IMR-90 (cell line): ENCODE measurements at regions not wholly inside any gene's neighbourhood (a gene's known extent, or its start where the extent isn't known, plus 50 kb on each side); places are given as distances from the start of the nearest gene placed in this dataset.

ENCODE experiments used
- ATAC-seq: fragments of 200-7000 bp; cut with Tn5 transposase; 2 replicates; pipeline ENCODE4 v1.9.1; 2020; ENCODE audit warnings: low read depth, mild to moderate bottlenecking, moderate library complexity
- BruUV-seq: library from RNA; stranded (reverse); fragments of 400-500 nt; replicated peaks from 2 replicates; lab custom pipeline; 2021; lab: Mats Ljungman, UMichigan
- CTCF ChIA-PET: fragments of 300-600 bp; formaldehyde crosslinking; extraction: SDS; loops from one replicate; lab custom pipeline; 2021; ENCODE audit warnings: antibody characterized with exemption; lab: Yijun Ruan, JAX
- POLR2A ChIA-PET: fragments of 300-600 bp; sonication (Branson Sonifier 250); formaldehyde crosslinking; loops from one replicate; lab custom pipeline; 2022; ENCODE audit warnings: antibody characterized with exemption; ENCODE audit not compliant: unreplicated experiment; lab: Charles Lee
- DNase-seq: peaks from one replicate; pipeline ENCODE4 v3.0.0; 2013
- H2AFZ ChIP-seq: replicated peaks from 2 replicates; pipeline ENCODE3; 2013; ENCODE audit warnings: low read length, mild to moderate bottlenecking; ENCODE audit not compliant: poor library complexity
- H2AK5ac ChIP-seq: 2 replicates; pipeline ENCODE4 v1.6.1; 2013; ENCODE audit warnings: low read depth, low read length, inconsistent platforms
- H2AK9ac ChIP-seq: replicated peaks from 2 replicates; pipeline ENCODE3; 2013; ENCODE audit warnings: mild to moderate bottlenecking, low read depth, low read length, moderate library complexity; ENCODE audit not compliant: poor library complexity
- H2BK120ac ChIP-seq: 2 replicates; pipeline ENCODE4 v1.6.1; 2013; ENCODE audit warnings: low read depth, low read length, inconsistent platforms
- H2BK15ac ChIP-seq: 3 replicates; pipeline ENCODE4 v1.6.1; 2013; ENCODE audit warnings: low read depth, low read length, inconsistent platforms
- H2BK20ac ChIP-seq: 2 replicates; pipeline ENCODE4 v1.6.1; 2013; ENCODE audit warnings: low read depth, mild to moderate bottlenecking, inconsistent platforms, low read length, moderate library complexity
- H2BK5ac ChIP-seq: 2 replicates; pipeline ENCODE4 v1.6.1; 2013; ENCODE audit warnings: mild to moderate bottlenecking, low read depth, low read length, inconsistent platforms; ENCODE audit not compliant: poor library complexity, severe bottlenecking
- H3K14ac ChIP-seq: replicated peaks from 2 replicates; pipeline ENCODE4 v1.6.1; 2013; ENCODE audit warnings: low read depth, low read length, inconsistent platforms
- H3K18ac ChIP-seq: 2 replicates; pipeline ENCODE4 v1.6.1; 2013; ENCODE audit warnings: low read depth, low read length, control low read depth
- H3K23ac ChIP-seq: 2 replicates; pipeline ENCODE4 v1.6.1; 2013; ENCODE audit warnings: low read depth, low read length, inconsistent platforms
- H3K27ac ChIP-seq: 2 replicates; pipeline ENCODE4 v1.5.1; 2013; ENCODE audit warnings: mild to moderate bottlenecking, control low read depth, low read length; ENCODE audit not compliant: insufficient read depth
- H3K27me3 ChIP-seq: 2 replicates; pipeline ENCODE4 v1.6.1; 2013; ENCODE audit warnings: low read length; ENCODE audit not compliant: control insufficient read depth, insufficient read depth
- H3K36me3 ChIP-seq: 2 replicates; pipeline ENCODE4 v1.6.1; 2013; ENCODE audit warnings: low read length, mixed read lengths; ENCODE audit not compliant: control insufficient read depth, insufficient read depth
- H3K4ac ChIP-seq: 2 replicates; pipeline ENCODE4 v1.6.1; 2013; ENCODE audit warnings: low read depth, low read length, inconsistent platforms
- H3K4me1 ChIP-seq: 2 replicates; pipeline ENCODE4 v1.6.1; 2013; ENCODE audit warnings: low read length, mixed read lengths; ENCODE audit not compliant: control insufficient read depth, insufficient read depth
- H3K4me2 ChIP-seq: 2 replicates; pipeline ENCODE4 v1.6.1; 2013; ENCODE audit warnings: low read depth, mild to moderate bottlenecking, control low read depth, low read length, moderate library complexity
- H3K4me3 ChIP-seq: 2 replicates; pipeline ENCODE4 v1.5.1; 2013; ENCODE audit warnings: low read depth, mild to moderate bottlenecking, control low read depth, low read length, moderate library complexity; ENCODE audit not compliant: insufficient read depth
- H3K56ac ChIP-seq: 2 replicates; pipeline ENCODE4 v1.6.1; 2013; ENCODE audit warnings: low read length, inconsistent platforms; ENCODE audit not compliant: insufficient read depth; ENCODE audit errors: extremely low read depth
- H3K79me1 ChIP-seq, 2 experiments: 2 replicates each; pipeline ENCODE4 v1.6.1; 2013; ENCODE audit warnings: low read length in 2 of 2, inconsistent platforms in 1 of 2, low read depth in 1 of 2
- H3K9ac ChIP-seq: 2 replicates; pipeline ENCODE4 v1.6.1; 2013; ENCODE audit warnings: low read depth, low read length, control low read depth
- H3K9me1 ChIP-seq: 2 replicates; pipeline ENCODE4 v1.6.1; 2013; ENCODE audit warnings: low read length, inconsistent platforms; ENCODE audit not compliant: insufficient read depth
- H3K9me3 ChIP-seq: 2 replicates; pipeline ENCODE4 v1.6.1; 2013; ENCODE audit warnings: low read length; ENCODE audit not compliant: control insufficient read depth, insufficient read depth
- H4K20me1 ChIP-seq: 2 replicates; pipeline ENCODE4 v1.6.1; 2013; ENCODE audit warnings: low read length, inconsistent platforms; ENCODE audit not compliant: insufficient read depth
- H4K5ac ChIP-seq: 2 replicates; pipeline ENCODE4 v1.6.1; 2013; ENCODE audit warnings: mild to moderate bottlenecking, low read depth, low read length, control low read depth
- H4K8ac ChIP-seq, 2 experiments: 2 replicates each; pipeline ENCODE4 v1.6.1; 2013; ENCODE audit warnings: low read depth in 2 of 2, low read length in 2 of 2, control low read depth in 1 of 2, inconsistent platforms in 1 of 2
- H4K91ac ChIP-seq: 2 replicates; pipeline ENCODE4 v1.6.1; 2013; ENCODE audit warnings: low read depth, low read length, inconsistent platforms; ENCODE audit not compliant: insufficient read depth
- BHLHE40 ChIP-seq: fragments of 150-350 bp; IDR thresholded peaks from 2 replicates; pipeline ENCODE4 v1.6.1; 2016; ENCODE audit warnings: mild to moderate bottlenecking, low read depth, low read length
- CEBPB ChIP-seq: IDR thresholded peaks from 2 replicates; pipeline ENCODE4 v1.6.1; 2012; ENCODE audit warnings: low read depth, low read length, improper control_type of control experiment
- CHD1 ChIP-seq: IDR thresholded peaks from 2 replicates; pipeline ENCODE4 v1.6.1; 2012; ENCODE audit warnings: low read depth, low read length, improper control_type of control experiment
- CTCF ChIP-seq: conservative IDR thresholded peaks from 2 replicates; pipeline ENCODE4 v1.5.1; 2012; ENCODE audit warnings: mild to moderate bottlenecking, low read depth, low read length, improper control_type of control experiment
- ELK1 ChIP-seq: fragments of 150-350 bp; IDR thresholded peaks from 2 replicates; pipeline ENCODE4 v1.6.1; 2016; ENCODE audit warnings: low read depth, mild to moderate bottlenecking, low read length, moderate library complexity, borderline replicate concordance
- FOS ChIP-seq: fragments of 150-350 bp; IDR thresholded peaks from 2 replicates; pipeline ENCODE4 v1.6.1; 2016; ENCODE audit warnings: low read depth, low read length
- MAFK ChIP-seq: IDR thresholded peaks from 2 replicates; pipeline ENCODE4 v1.6.1; 2012; ENCODE audit warnings: low read depth, low read length, improper control_type of control experiment
- MAZ ChIP-seq: IDR thresholded peaks from 2 replicates; pipeline ENCODE4 v1.6.1; 2012; ENCODE audit warnings: low read depth, mild to moderate bottlenecking, low read length, improper control_type of control experiment, moderate library complexity, borderline replicate concordance
- MXI1 ChIP-seq: IDR thresholded peaks from 2 replicates; pipeline ENCODE4 v1.6.1; 2012; ENCODE audit warnings: low read depth, mild to moderate bottlenecking, low read length, moderate library complexity, borderline replicate concordance
- NFE2L2 ChIP-seq: fragments of 150-350 bp; IDR thresholded peaks from 2 replicates; pipeline ENCODE4 v1.6.1; 2016; ENCODE audit warnings: low read depth, mild to moderate bottlenecking, low read length
- POLR2A ChIP-seq: IDR thresholded peaks from 2 replicates; pipeline ENCODE4 v1.6.1; 2012; ENCODE audit warnings: mild to moderate bottlenecking, low read depth, low read length
- RAD21 ChIP-seq: IDR thresholded peaks from 2 replicates; pipeline ENCODE4 v1.6.1; 2012; ENCODE audit warnings: low read length, improper control_type of control experiment
- RCOR1 ChIP-seq: IDR thresholded peaks from 2 replicates; pipeline ENCODE4 v1.6.1; 2012; ENCODE audit warnings: mild to moderate bottlenecking, low read length, improper control_type of control experiment; ENCODE audit not compliant: insufficient replicate concordance
- RFX5 ChIP-seq: IDR thresholded peaks from 2 replicates; pipeline ENCODE4 v1.8.0; 2012; ENCODE audit warnings: low read depth, mild to moderate bottlenecking, low read length, moderate library complexity
- SMC3 ChIP-seq: fragments of 150-350 bp; IDR thresholded peaks from 2 replicates; pipeline ENCODE4 v1.6.1; 2016; ENCODE audit warnings: low read depth, mild to moderate bottlenecking, antibody characterized with exemption, low read length, moderate library complexity
- USF2 ChIP-seq: fragments of 150-350 bp; IDR thresholded peaks from 2 replicates; pipeline ENCODE4 v1.6.1; 2017; ENCODE audit warnings: mild to moderate bottlenecking, antibody characterized with exemption, low read length, low read depth
- WGBS, 2 experiments: methylation state at CpG; one replicate each; pipeline versions ENCODE4 v1.1.5 to v1.1.7; 2013; ENCODE audit warnings: missing lambda C conversion rate in 2 of 2; ENCODE audit not compliant: insufficient read length in 1 of 2; ENCODE audit errors: extremely low coverage in 2 of 2; 5-methylcytosine and 5-hydroxymethylcytosine counted together
- dilution Hi-C: fragments of 300-500 bp; cut with HindIII; formaldehyde crosslinking; loops from one replicate; pipeline ENCODE4 v1.14.3; 2018; ENCODE audit warnings: low sequenced_read_pairs; ENCODE audit not compliant: unreplicated experiment
- in situ Hi-C: fragments of 300-500 bp; cut with MboI; formaldehyde crosslinking; loops from 3 replicates; pipeline ENCODE4 v1.14.3; 2019; ENCODE audit warnings: low sequenced_read_pairs, inconsistent platforms, mixed read lengths
- intact Hi-C: fragments of 100-400 bp; cut with micrococcal nuclease; formaldehyde crosslinking; loops from 2 replicates; pipeline ENCODE4 v1.10.0; 2022

GRCh38 chr11:39777035-39777434, 1682.4 kb downstream of the LRRC4C start:
- Histone ChIP-seq H3K9me1 (no peaks in the 10 kb centered on the region), H3K27ac (no peak overlapping the region), H2AK5ac (no peak overlapping the region), H2BK15ac (no peak overlapping the region), H2AFZ (no peak overlapping the region), H2BK120ac (no peak overlapping the region), H2BK20ac (no peak overlapping the region), H2BK5ac (no peak overlapping the region), H3K27me3 (no peaks in the 10 kb centered on the region), H3K36me3 (no peaks in the 10 kb centered on the region), H3K4ac (no peak overlapping the region), H3K14ac (no peak overlapping the region), H4K5ac (no peak overlapping the region), H4K91ac (no peak overlapping the region), H3K4me1 (no peaks in the 10 kb centered on the region), H3K18ac (no peak overlapping the region), H4K8ac (no peak overlapping the region), H3K9me3 (no peaks in the 10 kb centered on the region), H3K79me1 (no peaks in the 10 kb centered on the region), H2AK9ac (no peak overlapping the region), H3K4me2 (no peak overlapping the region), H3K4me3 (no peak overlapping the region), H4K20me1 (no peaks in the 10 kb centered on the region), H3K56ac (no peak overlapping the region), H3K23ac (no peak overlapping the region), H3K9ac (no peak overlapping the region)
- intact Hi-C loops (no loop called here), in situ Hi-C loops (no loop called here), dilution Hi-C loops (no loop called here)
- TF ChIP-seq POLR2A, result no peak
- no peak for TF ChIP-seq MAZ
- TF ChIP-seq ELK1, result no peak
- no peak for TF ChIP-seq USF2
- TF ChIP-seq CEBPB, result no peak
- no peak for TF ChIP-seq CHD1
- no peak for TF ChIP-seq RAD21
- no peak for TF ChIP-seq FOS
- no peak for TF ChIP-seq MXI1
- TF ChIP-seq RCOR1, result no peak
- no peak for TF ChIP-seq SMC3
- TF ChIP-seq MAFK, result no peak
- no peak for TF ChIP-seq BHLHE40
- no peak for TF ChIP-seq NFE2L2
- no peak for TF ChIP-seq RFX5
- no peak for TF ChIP-seq CTCF
- BruUV-seq, result no TSS peak
- ChIA-PET POLR2A (no interaction called here), CTCF (no interaction called here)
- DNase-seq (no peak), ATAC-seq (no peak)
- WGBS, 2 experiments, result no CpG with 5 or more reads among the region's 3 CpGs
